ENCODE measurements at regions not wholly inside any gene's neighbourhood (a gene's known extent, or its start where the extent isn't known, plus 50 kb on each side); places are given as distances from the start of the nearest gene placed in this dataset.

GRCh38 chr4:152257601-152258066 lies 278.3 kb downstream of the FBXW7 start:
- intact Hi-C loops (cut with DNase I; ENCODE audit: low total_unique reads), result no loop called here
- Histone ChIP-seq H3K36me3 (no peaks in the 10 kb centered on the region), H3K4me1 (peaks cover 8 to 39% (median 23%) of the 10 kb centered on the region in 6 donors), H3K27ac (no peak overlapping the region), H3K27me3 (replicated peaks in 1 of 7) (peaks cover 0 to 7% (median 0%) of the 10 kb centered on the region in 7 donors), H3K4me3 (no peak overlapping the region), H3K9me3 (peaks cover 0 to 8% (median 3%) of the 10 kb centered on the region in 8 donors)
- no peak for DNase-seq
- 48 to 53% (median 49%) methylated on average over 5 of the region's 5 CpGs for WGBS, 5 donors
- TF ChIP-seq POLR2A (IDR thresholded peaks at IDR 0.05), result no peak
- TF ChIP-seq CTCF (IDR thresholded peaks at IDR 0.05 in 8 of 11, conservative IDR thresholded peaks at IDR 0.05 in 3 of 11), result no peak
- TF ChIP-seq POLR2AphosphoS5 (IDR thresholded peaks at IDR 0.05), result no peak

- Histone ChIP-seq H3K4me1 (peaks cover 8 to 39% (median 23%) of the 10 kb centered on the region in 6 donors), H3K9me3 (peaks cover 0 to 13% (median 4%) of the 10 kb centered on the region in 8 donors), H3K27me3 (replicated peaks in 1 of 7) (peaks cover 0 to 7% (median 0%) of the 10 kb centered on the region in 7 donors), H3K36me3 (no peaks in the 10 kb centered on the region), H3K27ac (no peak overlapping the region), H3K4me3 (no peak overlapping the region)
- no peak for DNase-seq
- WGBS, 5 donors, result 82 to 95% (median 89%) methylated on average over 3 of the region's 3 CpGs
- TF ChIP-seq POLR2A (IDR thresholded peaks at IDR 0.05) (no peak), POLR2AphosphoS5 (IDR thresholded peaks at IDR 0.05) (no peak), CTCF (IDR thresholded peaks at IDR 0.05 in 8 of 11, conservative IDR thresholded peaks at IDR 0.05 in 3 of 11) (no peak)
- intact Hi-C loops (cut with DNase I; ENCODE audit: low total_unique reads), result no loop called here
Measured at GRCh38 chr4:152256996-152257395, 278.9 kb downstream of the FBXW7 start.

GRCh38 chr4:152255437-152255836 lies 280.5 kb downstream of the FBXW7 start:
- no peak for DNase-seq
- peaks cover 8 to 39% (median 23%) of the 10 kb centered on the region in 6 donors for H3K4me1 ChIP-seq
- H3K36me3 ChIP-seq, result no peaks in the 10 kb centered on the region
- WGBS, 5 donors, result 10 to 19% (median 14%) methylated on average over 4 of the region's 4 CpGs
- no peak overlapping the region for H3K4me3 ChIP-seq
- peaks cover 0 to 11% (median 1%) of the 10 kb centered on the region in 8 donors for H3K9me3 ChIP-seq
- no peak for TF ChIP-seq CTCF (IDR thresholded peaks at IDR 0.05 in 8 of 11, conservative IDR thresholded peaks at IDR 0.05 in 3 of 11)
- TF ChIP-seq POLR2AphosphoS5 (IDR thresholded peaks at IDR 0.05), result no peak
- no peak for TF ChIP-seq POLR2A (IDR thresholded peaks at IDR 0.05)
- H3K27me3 ChIP-seq (replicated peaks in 1 of 7), result peaks cover 0 to 7% (median 0%) of the 10 kb centered on the region in 7 donors
- H3K27ac ChIP-seq, result peak overlapping the region in 1 of 8 donors; percentile 15
- intact Hi-C loops (cut with DNase I; ENCODE audit: low total_unique reads), result no loop called here

GRCh38 chr4:152248347-152248746 lies 287.5 kb downstream of the FBXW7 start:
- peaks cover 0 to 12% (median 8%) of the 10 kb centered on the region in 6 donors for H3K4me1 ChIP-seq
- TF ChIP-seq CTCF (IDR thresholded peaks at IDR 0.05 in 8 of 11, conservative IDR thresholded peaks at IDR 0.05 in 3 of 11), result no peak
- TF ChIP-seq POLR2AphosphoS5 (IDR thresholded peaks at IDR 0.05), result no peak
- TF ChIP-seq POLR2A (IDR thresholded peaks at IDR 0.05), result no peak
- H3K27me3 ChIP-seq (replicated peaks in 1 of 7), result no peaks in the 10 kb centered on the region
- H3K9me3 ChIP-seq, result peaks cover 0 to 8% (median 0%) of the 10 kb centered on the region in 8 donors
- H3K4me3 ChIP-seq, result no peak overlapping the region
- no peak for DNase-seq
- 92 to 97% (median 95%) methylated on average over 9 of the region's 9 CpGs for WGBS, 5 donors
- intact Hi-C loops (cut with DNase I; ENCODE audit: low total_unique reads), result no loop called here
- no peak overlapping the region for H3K27ac ChIP-seq
- H3K36me3 ChIP-seq, result no peaks in the 10 kb centered on the region
